ENCODE measurements at regions not wholly inside any gene's neighbourhood (a gene's known extent, or its start where the extent isn't known, plus 50 kb on each side); places are given as distances from the start of the nearest gene placed in this dataset.

DNA sequence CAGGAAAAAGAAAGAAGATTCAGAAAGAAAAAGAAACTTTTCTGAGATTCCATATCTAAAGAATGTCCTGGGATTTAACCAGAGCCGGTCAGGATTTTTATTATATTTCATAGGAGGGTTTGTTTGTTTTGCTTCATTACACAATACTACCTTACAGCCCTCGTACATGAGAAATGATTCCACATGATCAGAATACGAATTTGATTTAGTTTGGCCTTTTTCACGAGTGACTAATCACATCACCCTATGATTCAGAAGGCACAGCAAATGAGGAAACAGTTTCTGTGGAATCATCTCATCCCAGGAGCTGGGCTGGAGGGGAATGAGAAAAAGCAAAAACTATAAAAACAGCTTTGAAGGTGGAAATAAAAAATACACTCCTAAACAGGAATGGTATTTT is 54.7 kb upstream of the VWC2 start:
- ATAC-seq (no peak), DNase-seq (ENCODE audit: low spot score) (no peak)

DNA sequence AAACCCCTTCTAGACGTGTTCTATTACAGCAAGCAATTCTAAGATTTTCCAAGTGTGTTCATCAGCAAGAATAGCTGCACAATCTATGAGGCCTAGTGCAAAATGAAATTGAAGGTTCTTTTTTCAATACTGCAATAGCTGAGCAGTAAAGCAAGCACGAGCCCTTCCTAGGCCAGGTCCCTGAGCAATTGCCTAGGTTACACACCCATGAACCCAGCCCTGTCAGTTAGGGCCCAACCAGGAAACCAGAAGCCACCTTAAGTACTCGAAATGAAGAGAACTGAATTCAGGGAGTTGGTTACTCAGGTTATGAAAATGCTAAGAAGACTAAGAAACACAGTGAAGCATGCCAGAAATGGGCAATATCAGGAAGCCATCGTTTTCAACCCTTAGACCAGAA is 52.0 kb upstream of the VWC2 start:
- ATAC-seq: no peak
- DNase-seq (ENCODE audit: low spot score): no peak

All from left lobe of liver (tissue), 2 donors.